B cell (primary cell): ENCODE measurements at regions not wholly inside any gene's neighbourhood (a gene's known extent, or its start where the extent isn't known, plus 50 kb on each side); places are given as distances from the start of the nearest gene placed in this dataset.

Experiments used
- ATAC-seq: fragments of 200-7000 bp; cut with Tn5 transposase; one replicate; pipeline ENCODE4 v1.10.0; 2021; ENCODE audit warnings: low read depth, mild to moderate bottlenecking, moderate number of reproducible peaks, moderate library complexity
- CTCF ChIA-PET: fragments of 350-600 bp; sonication (Branson Sonifier 250); formaldehyde crosslinking; loops from one replicate; lab custom pipeline; 2021; ENCODE audit warnings: antibody characterized with exemption, inconsistent platforms; lab: Charles Lee
- POLR2A ChIA-PET: fragments of 350-600 bp; sonication (Branson Sonifier 250); formaldehyde crosslinking; loops from one replicate; lab custom pipeline; 2021; ENCODE audit warnings: antibody characterized with exemption; lab: Charles Lee
- DNase-seq: peaks from one replicate; pipeline ENCODE4 v3.0.0; 2013
- H2AFZ ChIP-seq: 2 replicates; pipeline ENCODE4 v1.6.1; 2012; ENCODE audit warnings: mild to moderate bottlenecking, low read depth, low read length; ENCODE audit not compliant: insufficient read depth, poor library complexity, severe bottlenecking
- H3K27ac ChIP-seq, 2 donors: 1 replicate in 1 of 2; 2 replicates in 1 of 2; pipeline ENCODE4 v1.5.1; 2012 to 2013; ENCODE audit warnings: low read length in 2 of 2, mild to moderate bottlenecking in 2 of 2, moderate library complexity in 1 of 2
- H3K27me3 ChIP-seq, 4 experiments: fragments of 200-600 bp in 1 of 4; sonication (generic) in 1 of 4; replicated peaks in 1 of 4; 1 replicate in 2 of 4; 2 replicates in 2 of 4; pipeline versions ENCODE4 v1.6.1 to v1.7.0; 2013 to 2016; ENCODE audit warnings: low read length in 3 of 4, mild to moderate bottlenecking in 2 of 4, mixed read lengths in 1 of 4, moderate library complexity in 1 of 4; ENCODE audit not compliant: insufficient read depth in 4 of 4, control insufficient read depth in 3 of 4; ENCODE audit errors: control extremely low read depth in 1 of 4
- H3K36me3 ChIP-seq, 2 experiments: replicated peaks in 1 of 2; 1 replicate in 1 of 2; 2 replicates in 1 of 2; pipeline versions ENCODE4 v1.6.1 to v1.7.1; 2013; ENCODE audit warnings: low read length in 1 of 2; ENCODE audit not compliant: insufficient read depth in 2 of 2, control insufficient read depth in 1 of 2; ENCODE audit errors: control extremely low read depth in 1 of 2, extremely low read depth in 1 of 2
- H3K4me1 ChIP-seq, 2 donors: fragments of 200-600 bp in 1 of 2; sonication (generic) in 1 of 2; 1 replicate in 1 of 2; 2 replicates in 1 of 2; pipeline versions ENCODE4 v1.5.1 to v1.6.1; 2013 to 2017; ENCODE audit warnings: low read length in 2 of 2; ENCODE audit not compliant: control insufficient read depth in 2 of 2, insufficient read depth in 2 of 2
- H3K4me2 ChIP-seq: replicated peaks from 2 replicates; pipeline ENCODE3; 2012; ENCODE audit warnings: mild to moderate bottlenecking, low read depth, low read length; ENCODE audit not compliant: poor library complexity, severe bottlenecking
- H3K4me3 ChIP-seq, 5 experiments: fragments of 200-600 bp in 1 of 5; sonication (generic) in 1 of 5; 1 replicate in 3 of 5; 2 replicates in 2 of 5; pipeline versions ENCODE4 v1.5.1 to v1.7.0; 2011 to 2016; ENCODE audit warnings: low read length in 4 of 5, mild to moderate bottlenecking in 4 of 5, low read depth in 2 of 5, control low read depth in 1 of 5, moderate library complexity in 1 of 5; ENCODE audit not compliant: insufficient read depth in 1 of 5; ENCODE audit errors: control extremely low read depth in 1 of 5, extremely low read depth in 1 of 5
- H3K79me2 ChIP-seq: fragments of 200-600 bp; sonication (generic); one replicate; pipeline ENCODE4 v1.6.0; 2016; ENCODE audit warnings: low read length; ENCODE audit not compliant: control insufficient read depth, insufficient read depth
- H3K9ac ChIP-seq: fragments of 200-600 bp; sonication (generic); 2 replicates; pipeline ENCODE4 v1.6.1; 2017; ENCODE audit warnings: mild to moderate bottlenecking, low read length, moderate library complexity
- H3K9me3 ChIP-seq, 3 donors: one replicate each; pipeline versions ENCODE4 v1.6.1 to v1.7.1; 2013; ENCODE audit warnings: low read length in 2 of 3; ENCODE audit not compliant: control insufficient read depth in 2 of 3, insufficient read depth in 1 of 3; ENCODE audit errors: control extremely low read depth in 1 of 3
- H4K20me1 ChIP-seq: 2 replicates; pipeline ENCODE4 v1.6.0; 2012; ENCODE audit warnings: mild to moderate bottlenecking, low read length; ENCODE audit not compliant: insufficient read depth, control insufficient read depth, poor library complexity, severe bottlenecking
- H3K27ac Mint-ChIP-seq: one replicate; pipeline ENCODE4 v1.8.0; 2021; ENCODE audit warnings: mixed read lengths
- H3K27me3 Mint-ChIP-seq: one replicate; pipeline ENCODE4 v1.8.0; 2021; ENCODE audit warnings: mixed read lengths
- H3K4me1 Mint-ChIP-seq: one replicate; pipeline ENCODE4 v1.8.0; 2021; ENCODE audit warnings: mixed read lengths
- H3K4me3 Mint-ChIP-seq: one replicate; pipeline ENCODE4 v1.8.0; 2021; ENCODE audit warnings: mixed read lengths
- H3K9me3 Mint-ChIP-seq: one replicate; pipeline ENCODE4 v1.8.0; 2022; ENCODE audit warnings: mixed read lengths; ENCODE audit not compliant: insufficient read depth
- CTCF ChIP-seq: fragments of 200-600 bp; IDR thresholded peaks from one replicate; pipeline ENCODE4 v1.8.0; 2022; ENCODE audit warnings: antibody characterized with exemption, mild to moderate bottlenecking
- EZH2 ChIP-seq: IDR thresholded peaks from 2 replicates; pipeline ENCODE4 v1.6.1; 2012; ENCODE audit warnings: borderline replicate concordance, low read depth, mild to moderate bottlenecking, moderate library complexity, low read length; ENCODE audit not compliant: insufficient read depth, poor library complexity, severe bottlenecking
- WGBS: methylation state at CpG from one replicate; pipeline ENCODE4 v1.1.5; 2013; ENCODE audit warnings: missing lambda C conversion rate; ENCODE audit not compliant: insufficient coverage; 5-methylcytosine and 5-hydroxymethylcytosine counted together
- intact Hi-C: fragments of 100-400 bp; cut with micrococcal nuclease; formaldehyde crosslinking; loops from one replicate; pipeline ENCODE4 v1.10.0; 2022

GRCh38 chr4:17126321-17126966 lies 228.0 kb upstream of the LDB2 start:
- H3K79me2 ChIP-seq: no peaks in the 10 kb centered on the region
- H3K4me2 ChIP-seq: no peak overlapping the region
- no peak for TF ChIP-seq EZH2
- no peak for TF ChIP-seq CTCF
- intact Hi-C loops: no loop called here
- Mint-ChIP-seq H3K27me3 (no peaks in the 10 kb centered on the region), H3K4me1 (no peaks in the 10 kb centered on the region), H3K4me3 (no peak overlapping the region), H3K9me3 (no peaks in the 10 kb centered on the region), H3K27ac (no peak overlapping the region)
- WGBS: 100% methylated on average over 1 of the region's 1 CpG
- POLR2A ChIA-PET: no interaction called here
- H3K36me3 ChIP-seq: no peaks in the 10 kb centered on the region
- no peak for ATAC-seq
- no peak overlapping the region for H3K9ac ChIP-seq
- CTCF ChIA-PET: no interaction called here
- H3K9me3 ChIP-seq: no peaks in the 10 kb centered on the region
- no peak overlapping the region for H3K27ac ChIP-seq
- no peak overlapping the region for H3K4me3 ChIP-seq
- DNase-seq: no peak
- H3K4me1 ChIP-seq: no peaks in the 10 kb centered on the region
- H3K27me3 ChIP-seq: no peaks in the 10 kb centered on the region
- no peaks in the 10 kb centered on the region for H4K20me1 ChIP-seq
- no peak overlapping the region for H2AFZ ChIP-seq

GRCh38 chr4:17124767-17125166 lies 226.3 kb upstream of the LDB2 start:
- H3K9me3 Mint-ChIP-seq: no peaks in the 10 kb centered on the region
- no peaks in the 10 kb centered on the region for H3K36me3 ChIP-seq
- H3K4me2 ChIP-seq: no peak overlapping the region
- no peak for ATAC-seq
- ChIA-PET POLR2A (no interaction called here), CTCF (no interaction called here)
- H3K27ac Mint-ChIP-seq: no peak overlapping the region
- no peak overlapping the region for H3K27ac ChIP-seq
- H3K4me3 Mint-ChIP-seq: no peak overlapping the region
- H3K27me3 Mint-ChIP-seq: no peaks in the 10 kb centered on the region
- H3K27me3 ChIP-seq: no peaks in the 10 kb centered on the region
- H3K4me1 Mint-ChIP-seq: no peaks in the 10 kb centered on the region
- TF ChIP-seq CTCF (no peak), EZH2 (no peak)
- no peaks in the 10 kb centered on the region for H4K20me1 ChIP-seq
- H2AFZ ChIP-seq: no peak overlapping the region
- no peak for DNase-seq
- H3K9me3 ChIP-seq: no peaks in the 10 kb centered on the region
- H3K79me2 ChIP-seq: no peaks in the 10 kb centered on the region
- H3K4me1 ChIP-seq: no peaks in the 10 kb centered on the region
- no peak overlapping the region for H3K4me3 ChIP-seq
- intact Hi-C loops: no loop called here
- H3K9ac ChIP-seq: no peak overlapping the region
- WGBS: no CpG with 5 or more reads among the region's 4 CpGs
